Endothelial cell of umbilical vein (primary cell): ENCODE measurements at regions not wholly inside any gene's neighbourhood (a gene's known extent, or its start where the extent isn't known, plus 50 kb on each side); places are given as distances from the start of the nearest gene placed in this dataset.

Experiments used
- CTCF ChIP-seq, 2 donors: IDR thresholded peaks; 1 replicate in 1 of 2; 2 replicates in 1 of 2; pipeline ENCODE4 v1.5.1; 2011; ENCODE audit warnings: low read length in 2 of 2, mild to moderate bottlenecking in 2 of 2, moderate library complexity in 2 of 2, control low read depth in 1 of 2, inconsistent platforms in 1 of 2, low read depth in 1 of 2; ENCODE audit not compliant: insufficient read depth in 1 of 2; ENCODE audit errors: extremely low read depth in 1 of 2
- EZH2 ChIP-seq: IDR thresholded peaks from 2 replicates; pipeline ENCODE4 v1.6.1; 2012; ENCODE audit warnings: borderline replicate concordance, low read depth, mild to moderate bottlenecking, moderate library complexity, low read length, inconsistent platforms; ENCODE audit not compliant: severe bottlenecking
- JUN ChIP-seq: IDR thresholded peaks from 2 replicates; pipeline ENCODE4 v1.6.1; 2011; ENCODE audit warnings: borderline replicate concordance, low read depth; ENCODE audit not compliant: insufficient read length, insufficient read depth
- MAX ChIP-seq: IDR thresholded peaks from 2 replicates; pipeline ENCODE4 v1.6.1; 2011; ENCODE audit not compliant: insufficient read depth, insufficient read length
- POLR2A ChIP-seq: IDR thresholded peaks from 2 replicates; pipeline ENCODE4 v1.6.1; 2012; ENCODE audit warnings: low read depth, mild to moderate bottlenecking, control low read depth, low read length
- POLR2AphosphoS5 ChIP-seq: IDR thresholded peaks from 2 replicates; pipeline ENCODE4 v1.6.1; 2012; ENCODE audit warnings: low read depth, mild to moderate bottlenecking, control low read depth, low read length, moderate library complexity; ENCODE audit not compliant: insufficient read depth

DNA sequence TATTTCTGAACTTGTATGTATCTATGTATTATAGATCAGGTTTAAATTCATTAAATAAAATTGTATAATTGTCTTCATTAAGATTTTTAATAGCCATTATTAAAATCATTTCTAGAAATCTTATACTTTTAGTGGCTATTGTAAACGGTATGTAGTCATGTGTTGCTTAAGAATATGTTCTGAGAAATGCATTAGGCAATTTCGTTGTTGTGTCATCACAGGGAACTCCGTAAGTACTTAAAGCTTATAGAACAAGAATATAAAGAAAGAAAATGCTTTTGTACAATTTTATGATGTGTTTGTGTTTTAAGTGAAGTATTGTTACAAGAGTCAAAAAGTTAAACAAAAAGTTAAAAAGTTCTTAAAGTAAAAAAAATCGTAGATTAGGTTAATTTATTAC lies 765.8 kb downstream of the METTL4 start:
- TF ChIP-seq CTCF (IDR thresholded peaks at IDR 0.05; ENCODE audit: extremely low read depth in 1 of 2, insufficient read depth in 1 of 2, low read depth in 1 of 2, low read length in 2 of 2) (no peak), MAX (no peak), POLR2AphosphoS5 (no peak), POLR2A (no peak), EZH2 (no peak), JUN (no peak)
